ENCODE measurements at regions not wholly inside any gene's neighbourhood (a gene's known extent, or its start where the extent isn't known, plus 50 kb on each side); places are given as distances from the start of the nearest gene placed in this dataset.

DNA sequence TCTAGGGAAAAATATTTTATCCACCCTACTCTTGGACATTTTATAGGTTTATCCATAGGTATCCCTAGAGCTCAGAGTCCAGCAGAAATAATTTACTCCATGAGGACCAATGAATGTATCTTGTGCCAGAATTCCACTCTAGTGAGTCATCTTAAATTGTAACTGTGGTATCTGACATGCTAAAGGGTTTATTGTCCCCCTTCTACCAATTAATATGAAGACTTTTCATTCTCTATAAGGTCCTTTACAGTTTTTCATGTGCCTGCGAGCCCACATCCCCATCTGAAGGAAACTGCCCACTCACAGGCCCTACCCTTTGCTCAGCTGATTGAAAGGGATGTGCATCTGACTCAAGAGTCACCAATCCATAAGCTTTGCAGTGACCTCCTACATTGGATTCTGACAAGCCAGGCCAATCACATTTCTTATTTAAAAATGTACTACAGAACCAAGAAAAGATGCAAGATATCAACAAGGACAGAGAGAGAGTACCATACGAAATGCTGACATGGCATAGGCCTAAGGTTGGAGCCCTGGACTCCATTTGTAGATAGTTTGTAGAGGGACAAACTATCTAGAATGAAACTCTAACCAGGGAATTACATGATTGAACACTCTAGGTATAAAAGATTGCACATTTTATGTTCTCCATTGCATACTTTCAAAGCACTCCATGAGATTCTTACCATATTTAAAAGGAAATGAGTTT, 93.4 kb upstream of the DEFB112 start:
- TF ChIP-seq, protein P1, sequence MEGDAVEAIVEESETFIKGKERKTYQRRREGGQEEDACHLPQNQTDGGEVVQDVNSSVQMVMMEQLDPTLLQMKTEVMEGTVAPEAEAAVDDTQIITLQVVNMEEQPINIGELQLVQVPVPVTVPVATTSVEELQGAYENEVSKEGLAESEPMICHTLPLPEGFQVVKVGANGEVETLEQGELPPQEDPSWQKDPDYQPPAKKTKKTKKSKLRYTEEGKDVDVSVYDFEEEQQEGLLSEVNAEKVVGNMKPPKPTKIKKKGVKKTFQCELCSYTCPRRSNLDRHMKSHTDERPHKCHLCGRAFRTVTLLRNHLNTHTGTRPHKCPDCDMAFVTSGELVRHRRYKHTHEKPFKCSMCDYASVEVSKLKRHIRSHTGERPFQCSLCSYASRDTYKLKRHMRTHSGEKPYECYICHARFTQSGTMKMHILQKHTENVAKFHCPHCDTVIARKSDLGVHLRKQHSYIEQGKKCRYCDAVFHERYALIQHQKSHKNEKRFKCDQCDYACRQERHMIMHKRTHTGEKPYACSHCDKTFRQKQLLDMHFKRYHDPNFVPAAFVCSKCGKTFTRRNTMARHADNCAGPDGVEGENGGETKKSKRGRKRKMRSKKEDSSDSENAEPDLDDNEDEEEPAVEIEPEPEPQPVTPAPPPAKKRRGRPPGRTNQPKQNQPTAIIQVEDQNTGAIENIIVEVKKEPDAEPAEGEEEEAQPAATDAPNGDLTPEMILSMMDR (conservative IDR thresholded peaks at IDR 0.05; ENCODE audit: low read depth, low read length): no peak
- TF ChIP-seq EZH2 (IDR thresholded peaks at IDR 0.05; ENCODE audit: borderline replicate concordance, low read depth, low read length, poor library complexity, severe bottlenecking): no peak

Measured in A673 (cell line).